Naive thymus-derived CD8-positive, alpha-beta T cell (primary cell): ENCODE measurements at regions not wholly inside any gene's neighbourhood (a gene's known extent, or its start where the extent isn't known, plus 50 kb on each side); places are given as distances from the start of the nearest gene placed in this dataset.

Experiments
- ATAC-seq, 2 donors: fragments of 150-1000 bp; cut with Tn5 transposase in 1 of 2; sonication (Bioruptor Pico), chemical (Tn5 transposase) in 1 of 2; 1 replicate in 1 of 2; 2 replicates in 1 of 2; pipeline ENCODE4 v1.10.0; 2021; ENCODE audit warnings: mild to moderate bottlenecking in 2 of 2, moderate library complexity in 2 of 2
- POLR2A ChIA-PET: fragments of 350-600 bp; sonication (Branson Sonifier 250); formaldehyde crosslinking; loops from one replicate; lab custom pipeline; 2021; ENCODE audit warnings: antibody characterized with exemption; lab: Charles Lee
- DNase-seq, 10 donors: peaks; one replicate each; pipeline versions ENCODE4 v3.0.0 to v3.0.0-alpha.2; 2020 to 2022
- H3K27ac Mint-ChIP-seq, 10 donors: one replicate each; pipeline ENCODE4 v1.8.0; 2020 to 2022; ENCODE audit warnings: mild to moderate bottlenecking in 10 of 10, mixed read lengths in 10 of 10, moderate library complexity in 4 of 10, inconsistent platforms in 1 of 10
- H3K27me3 Mint-ChIP-seq, 5 donors: one replicate each; pipeline ENCODE4 v1.8.0; 2021 to 2022; ENCODE audit warnings: mixed read lengths in 5 of 5
- H3K36me3 Mint-ChIP-seq, 3 donors: one replicate each; pipeline ENCODE4 v1.8.0; 2020 to 2022; ENCODE audit warnings: mixed read lengths in 3 of 3, mild to moderate bottlenecking in 2 of 3, inconsistent platforms in 1 of 3
- H3K4me1 Mint-ChIP-seq, 4 donors: one replicate each; pipeline ENCODE4 v1.8.0; 2021 to 2022; ENCODE audit warnings: mixed read lengths in 4 of 4
- H3K4me3 Mint-ChIP-seq, 10 donors: one replicate each; pipeline ENCODE4 v1.8.0; 2020 to 2022; ENCODE audit warnings: mild to moderate bottlenecking in 10 of 10, mixed read lengths in 10 of 10, moderate library complexity in 6 of 10, inconsistent platforms in 1 of 10
- H3K9me3 Mint-ChIP-seq, 9 donors: one replicate each; pipeline ENCODE4 v1.8.0; 2020 to 2022; ENCODE audit warnings: mixed read lengths in 9 of 9, mild to moderate bottlenecking in 3 of 9, inconsistent platforms in 1 of 9, moderate library complexity in 1 of 9

DNA sequence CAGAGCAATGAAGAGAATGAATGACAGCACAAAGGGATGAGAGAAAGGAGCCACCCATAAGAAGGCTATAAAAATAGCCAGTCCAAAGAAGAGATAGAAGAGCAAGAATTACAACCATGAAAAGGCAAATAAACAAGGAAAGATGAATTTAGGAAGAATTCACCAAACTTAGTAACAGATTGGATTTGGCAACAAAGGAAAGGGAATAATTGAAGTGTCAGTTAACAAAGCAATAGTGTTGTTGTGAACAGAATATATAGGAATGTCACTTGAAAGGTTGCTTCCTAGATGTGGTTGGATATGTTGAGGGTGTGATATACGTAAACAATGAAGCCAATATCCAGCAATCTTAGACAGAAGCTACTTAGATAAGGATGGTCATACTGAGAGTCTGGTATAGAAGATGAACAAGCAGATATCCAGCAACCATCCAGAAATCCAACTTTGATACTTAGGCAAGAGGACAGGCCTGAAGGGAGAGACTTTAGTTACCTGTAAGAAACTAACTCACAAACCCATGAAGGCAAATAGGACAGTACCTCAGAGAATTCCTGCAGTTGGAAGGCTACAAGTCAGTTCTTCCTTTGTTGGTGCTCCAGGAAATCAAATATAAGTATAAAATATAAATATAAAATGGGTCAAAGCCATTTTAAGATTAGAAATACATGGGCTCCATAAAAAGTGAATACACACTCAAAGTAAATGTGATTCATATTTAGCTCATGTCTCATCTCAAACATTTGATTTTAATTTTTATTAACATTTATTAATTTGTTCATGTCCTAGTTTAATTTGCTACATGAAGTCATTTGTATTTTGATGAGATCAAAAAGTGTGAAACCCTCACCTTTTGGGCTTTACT is 106.5 kb downstream of the HFE start:
- Mint-ChIP-seq H3K27ac (peak overlapping the region; percentile 47 to 99 (median 96)), H3K9me3 (peaks cover 0 to 2% (median 0%) of the 10 kb centered on the region in 9 donors), H3K27me3 (peaks cover 0 to 2% (median 0%) of the 10 kb centered on the region in 5 donors), H3K4me1 (peaks cover 20 to 39% (median 36%) of the 10 kb centered on the region in 4 donors), H3K4me3 (peak overlapping the region in 8 of 10 donors; percentile 1 to 99 (median 92)), H3K36me3 (no peaks in the 10 kb centered on the region)
- no peak for ATAC-seq
- POLR2A ChIA-PET, result interaction anchor here (1.5 to 17.3 kb wide), 13 partner anchors 7 to 150 kb away, joined by 3 to 616 read pairs (median 218); a partner anchor contains a TSS
- DNase-seq, result no peak

DNA sequence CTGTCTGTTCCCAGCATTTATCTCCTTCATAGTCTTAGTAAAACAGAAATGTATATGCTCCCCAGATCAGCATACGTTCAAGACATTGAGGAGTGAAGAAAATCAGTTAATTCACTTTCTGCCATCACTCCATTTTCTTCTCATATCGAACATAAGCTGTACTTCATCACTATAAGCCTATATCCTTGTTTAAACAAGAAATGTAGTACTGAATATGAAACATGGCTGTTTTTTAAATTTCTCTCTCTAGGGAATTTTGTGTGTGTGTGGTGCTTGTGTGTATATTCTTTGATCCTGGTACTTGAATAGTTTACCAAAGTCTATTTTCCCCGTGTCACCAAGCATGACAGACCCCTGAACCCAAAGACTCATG is 107.1 kb downstream of the HFE start:
- Mint-ChIP-seq H3K4me3 (peak overlapping the region; percentile 33 to 99 (median 94)), H3K27ac (peak overlapping the region; percentile 94 to 99 (median 98)), H3K4me1 (peaks cover 19 to 35% (median 32%) of the 10 kb centered on the region in 4 donors), H3K27me3 (no peaks in the 10 kb centered on the region), H3K9me3 (no peaks in the 10 kb centered on the region), H3K36me3 (no peaks in the 10 kb centered on the region)
- ATAC-seq, result no peak
- no peak for DNase-seq
- POLR2A ChIA-PET, result interaction anchor here (0.9 to 17.3 kb wide), 16 partner anchors 8 to 1670 kb away, joined by 3 to 616 read pairs (median 120); a partner anchor contains a TSS

DNA sequence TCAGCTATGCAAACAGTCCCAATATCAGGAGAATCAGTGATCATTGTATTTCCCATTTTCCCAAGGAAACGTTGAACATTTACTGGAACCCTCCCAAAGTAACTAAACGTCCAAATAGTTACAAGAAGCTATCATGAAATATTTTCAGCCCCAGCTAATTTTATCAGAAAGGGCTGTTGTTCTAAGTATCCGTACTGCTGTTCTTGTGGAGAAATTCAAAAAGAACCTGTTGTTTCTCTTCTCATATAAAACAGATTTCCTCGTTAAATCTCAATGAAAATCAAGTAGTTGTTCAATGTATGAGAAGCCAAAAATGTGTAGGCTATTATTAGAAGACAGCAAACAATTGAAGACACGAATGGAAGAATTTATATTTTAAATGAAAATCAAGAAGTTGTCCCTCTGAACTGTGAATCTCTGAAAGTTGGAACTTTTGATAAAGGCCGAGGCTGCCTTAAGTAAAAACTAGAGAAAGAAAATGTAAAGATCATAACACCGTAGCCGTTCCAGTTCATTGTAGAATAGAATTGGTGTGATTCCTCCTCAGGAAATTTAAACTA is 107.7 kb downstream of the HFE start:
- Mint-ChIP-seq H3K4me3 (peak overlapping the region; percentile 88 to 99 (median 96)), H3K4me1 (peaks cover 23 to 41% (median 34%) of the 10 kb centered on the region in 4 donors), H3K9me3 (no peaks in the 10 kb centered on the region), H3K27ac (peak overlapping the region; percentile 94 to 99 (median 98)), H3K36me3 (no peaks in the 10 kb centered on the region), H3K27me3 (no peaks in the 10 kb centered on the region)
- POLR2A ChIA-PET, result interaction anchor here (0.9 to 17.3 kb wide), 27 partner anchors 8 to 1678 kb away, joined by 3 to 616 read pairs (median 56); a partner anchor contains a TSS
- no peak for ATAC-seq
- DNase-seq, result no peak

DNA sequence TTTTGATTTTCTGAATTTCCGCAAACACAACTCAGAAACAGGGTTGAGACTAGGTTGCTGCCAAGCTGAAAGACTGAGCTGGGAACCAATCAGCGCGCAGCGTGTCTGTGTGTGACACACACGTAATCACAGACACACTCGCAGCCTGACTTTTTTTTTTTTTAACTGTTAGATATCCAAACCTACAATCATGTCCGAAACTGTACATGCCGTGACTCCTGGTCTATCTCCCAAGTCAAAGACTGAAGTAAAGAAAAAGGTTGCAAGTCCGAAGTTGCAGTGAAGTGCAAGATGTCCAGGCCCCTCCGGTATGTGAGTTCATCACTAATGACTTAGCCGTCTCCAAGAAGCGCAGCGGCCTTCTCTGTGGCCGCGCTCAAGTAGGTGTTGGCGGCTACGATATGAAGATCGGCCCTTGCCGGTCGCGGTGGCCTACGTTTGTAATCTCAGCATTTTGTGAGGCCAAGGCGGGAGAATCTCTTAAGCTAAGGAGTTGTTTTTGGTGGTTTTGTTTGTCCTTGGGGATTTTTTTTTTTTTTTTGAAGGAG is 108.2 kb downstream of the HFE start:
- DNase-seq, result peak; percentile 65 to 96 (median 84)
- Mint-ChIP-seq H3K4me1 (peaks cover 23 to 43% (median 38%) of the 10 kb centered on the region in 4 donors), H3K36me3 (no peaks in the 10 kb centered on the region), H3K9me3 (no peaks in the 10 kb centered on the region), H3K27me3 (no peaks in the 10 kb centered on the region), H3K27ac (peak overlapping the region; percentile 94 to 99 (median 98)), H3K4me3 (peak overlapping the region; percentile 88 to 99 (median 96))
- ATAC-seq, result peak; percentile 42 to 56
- POLR2A ChIA-PET, result interaction anchor here (0.5 to 17.3 kb wide), 32 partner anchors 9 to 1677 kb away, joined by 3 to 616 read pairs (median 41); a partner anchor contains a TSS

DNA sequence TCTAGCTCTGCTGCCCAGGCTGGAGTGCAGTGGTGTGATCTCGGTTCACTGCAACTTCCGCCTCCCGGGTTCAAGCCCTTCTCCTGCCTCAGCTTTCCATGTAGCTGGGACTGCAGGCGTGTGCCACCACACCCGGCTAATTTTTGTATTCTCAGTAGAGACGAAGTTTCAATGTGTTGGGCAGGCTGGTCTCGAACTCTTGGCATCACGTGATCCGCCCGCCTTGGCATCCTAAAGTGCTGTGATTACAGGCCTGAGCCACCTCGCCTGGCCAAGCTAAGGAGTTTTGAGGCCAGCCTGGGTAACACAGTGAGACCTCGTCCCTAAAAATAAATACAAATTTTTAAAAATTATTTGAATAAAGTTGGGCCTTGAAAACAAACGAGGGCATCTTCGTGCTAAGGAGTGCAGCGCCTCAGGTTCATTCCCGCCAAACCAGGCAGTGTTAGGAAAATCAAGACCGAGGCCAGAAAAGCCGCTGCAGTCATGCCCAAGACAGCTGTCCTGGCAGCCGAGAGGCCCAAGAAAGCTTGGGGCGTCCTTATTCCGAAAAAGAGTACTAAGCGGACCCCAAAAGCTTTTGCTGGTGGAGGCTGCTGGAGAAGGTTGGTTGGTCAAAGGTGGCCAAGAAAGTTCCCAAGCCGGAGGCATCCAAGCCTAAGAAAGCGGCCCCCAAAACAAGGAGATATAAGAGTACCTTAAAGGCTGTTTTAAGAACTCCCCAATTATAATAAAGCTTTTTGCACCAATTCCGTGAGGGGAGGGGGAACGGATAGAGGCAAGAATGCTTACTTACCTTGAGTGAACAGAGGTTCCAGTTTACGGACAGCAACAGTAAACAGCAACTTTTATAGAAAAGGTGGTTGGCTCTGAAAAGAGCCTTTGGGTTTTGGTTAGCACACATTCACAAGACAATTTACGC is 109.0 kb downstream of the HFE start:
- Mint-ChIP-seq H3K27ac (peak overlapping the region; percentile 94 to 99 (median 98)), H3K4me1 (peaks cover 25 to 43% (median 40%) of the 10 kb centered on the region in 4 donors), H3K4me3 (peak overlapping the region; percentile 88 to 99 (median 96)), H3K27me3 (no peaks in the 10 kb centered on the region), H3K9me3 (no peaks in the 10 kb centered on the region), H3K36me3 (no peaks in the 10 kb centered on the region)
- POLR2A ChIA-PET, result interaction anchor here (0.5 to 17.3 kb wide), 39 partner anchors 10 to 1697 kb away, joined by 3 to 616 read pairs (median 31); a partner anchor contains a TSS
- no peak for ATAC-seq
- DNase-seq, result peak in 4 of 10 donors; percentile 26 to 67 (median 30)

DNA sequence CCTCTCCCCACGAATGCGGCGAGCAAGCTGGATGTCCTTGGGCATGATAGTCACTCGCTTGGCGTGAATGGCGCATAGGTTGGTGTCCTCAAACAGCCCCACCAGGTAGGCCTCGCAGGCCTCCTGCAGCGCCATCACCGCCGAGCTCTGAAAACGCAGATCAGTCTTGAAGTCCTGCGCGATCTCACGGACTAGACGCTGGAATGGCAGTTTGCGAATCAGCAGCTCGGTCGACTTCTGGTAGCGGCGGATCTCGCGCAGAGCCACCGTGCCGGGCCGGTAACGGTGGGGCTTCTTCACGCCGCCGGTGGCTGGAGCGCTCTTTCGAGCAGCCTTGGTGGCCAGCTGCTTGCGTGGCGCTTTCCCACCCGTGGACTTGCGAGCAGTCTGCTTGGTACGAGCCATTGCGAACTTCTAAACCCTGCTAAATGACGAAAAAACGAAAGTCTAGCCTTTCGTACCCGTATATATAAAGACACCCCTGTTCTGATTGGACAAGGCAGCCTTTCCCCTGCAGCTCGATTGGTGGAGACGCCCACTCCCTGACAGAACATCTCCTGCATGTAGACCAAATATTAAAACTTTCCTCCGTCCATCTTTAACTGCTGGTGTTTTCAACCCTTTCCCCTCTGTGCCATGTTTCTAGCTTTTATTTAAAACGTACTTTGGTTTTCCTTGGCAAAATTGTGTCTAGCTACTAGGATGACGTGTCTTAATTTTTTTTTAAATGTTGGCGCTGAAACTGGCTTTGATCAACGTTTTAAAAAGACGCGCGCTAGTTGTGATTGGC is 109.8 kb downstream of the HFE start:
- peak overlapping the region; percentile 88 to 99 (median 96) for H3K4me3 Mint-ChIP-seq
- H3K27me3 Mint-ChIP-seq, result no peaks in the 10 kb centered on the region
- H3K4me1 Mint-ChIP-seq, result peaks cover 25 to 46% (median 42%) of the 10 kb centered on the region in 4 donors
- POLR2A ChIA-PET, result interaction anchor here (0.5 to 17.3 kb wide), 45 partner anchors 9 to 1696 kb away, joined by 3 to 616 read pairs (median 10); a partner anchor contains a TSS
- ATAC-seq, result peak; percentile 57 to 62
- H3K36me3 Mint-ChIP-seq, result no peaks in the 10 kb centered on the region
- no peaks in the 10 kb centered on the region for H3K9me3 Mint-ChIP-seq
- peak; percentile 55 to 95 (median 86) for DNase-seq
- peak overlapping the region; percentile 94 to 99 (median 98) for H3K27ac Mint-ChIP-seq

DNA sequence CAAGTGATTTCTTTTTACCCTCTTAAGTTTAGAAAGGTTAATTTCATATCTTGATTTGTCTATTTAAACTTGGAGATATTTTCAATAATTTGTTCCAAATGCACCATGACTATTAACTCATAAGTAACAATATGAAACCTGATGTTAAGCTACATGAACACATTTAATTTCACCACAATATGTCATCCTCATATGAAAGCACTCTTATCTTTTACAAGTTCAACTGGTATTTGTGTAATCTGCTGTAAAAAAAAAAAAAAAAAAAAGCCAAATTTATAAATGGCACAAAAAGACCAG is 110.4 kb downstream of the HFE start:
- Mint-ChIP-seq H3K4me3 (peak overlapping the region; percentile 88 to 99 (median 96)), H3K36me3 (no peaks in the 10 kb centered on the region), H3K27ac (peak overlapping the region; percentile 94 to 99 (median 98)), H3K27me3 (no peaks in the 10 kb centered on the region), H3K4me1 (peaks cover 25 to 46% (median 42%) of the 10 kb centered on the region in 4 donors), H3K9me3 (no peaks in the 10 kb centered on the region)
- no peak for ATAC-seq
- POLR2A ChIA-PET, result interaction anchor here (0.6 to 17.3 kb wide), 44 partner anchors 8 to 1695 kb away, joined by 3 to 616 read pairs (median 15); a partner anchor contains a TSS
- DNase-seq, result no peak

DNA sequence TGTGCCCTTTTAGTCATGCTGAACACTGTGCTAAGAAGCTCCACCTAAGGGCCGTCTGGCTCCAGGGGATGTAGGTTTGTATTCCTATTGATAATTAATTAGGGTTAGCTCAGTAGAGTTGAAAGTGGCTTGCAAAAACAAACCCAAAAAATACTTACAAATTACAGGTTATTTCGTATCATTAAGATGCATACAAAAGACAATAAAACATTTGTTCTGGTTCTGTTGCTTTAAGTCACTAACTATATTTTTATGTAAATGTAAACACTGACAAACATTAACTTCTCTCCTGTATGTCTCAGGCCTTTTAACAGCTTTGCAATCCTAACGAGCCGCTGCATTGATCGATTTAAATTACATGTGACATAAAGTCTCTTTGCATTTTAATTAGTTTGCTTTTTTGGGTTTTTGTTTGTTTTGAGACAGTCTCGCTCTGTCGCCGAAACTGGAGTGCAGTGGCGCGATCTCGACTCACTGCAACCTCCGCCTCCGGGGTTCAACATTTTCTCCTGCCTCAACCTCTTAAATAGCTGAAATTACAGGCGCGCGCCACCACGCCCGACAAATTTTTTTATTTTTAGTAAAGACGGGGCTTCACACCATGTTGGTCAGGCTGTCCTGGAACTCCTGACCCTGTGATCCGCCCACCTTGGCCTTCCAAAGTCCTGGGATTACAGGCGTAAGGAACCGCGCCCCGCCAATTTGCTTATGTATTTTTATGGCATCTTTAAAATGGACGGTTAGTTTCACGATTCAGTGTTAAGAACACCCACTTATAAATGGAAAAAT is 110.9 kb downstream of the HFE start:
- ATAC-seq, result no peak
- Mint-ChIP-seq H3K27me3 (no peaks in the 10 kb centered on the region), H3K4me3 (peak overlapping the region; percentile 88 to 99 (median 96)), H3K27ac (peak overlapping the region; percentile 94 to 99 (median 98)), H3K36me3 (no peaks in the 10 kb centered on the region), H3K9me3 (no peaks in the 10 kb centered on the region), H3K4me1 (peaks cover 26 to 48% (median 42%) of the 10 kb centered on the region in 4 donors)
- POLR2A ChIA-PET, result interaction anchor here (0.7 to 17.3 kb wide), 51 partner anchors 8 to 1695 kb away, joined by 3 to 616 read pairs (median 10); partner anchors contain the start of gene HMGN4
- DNase-seq, result peak in 7 of 10 donors; percentile 25 to 74 (median 50)

DNA sequence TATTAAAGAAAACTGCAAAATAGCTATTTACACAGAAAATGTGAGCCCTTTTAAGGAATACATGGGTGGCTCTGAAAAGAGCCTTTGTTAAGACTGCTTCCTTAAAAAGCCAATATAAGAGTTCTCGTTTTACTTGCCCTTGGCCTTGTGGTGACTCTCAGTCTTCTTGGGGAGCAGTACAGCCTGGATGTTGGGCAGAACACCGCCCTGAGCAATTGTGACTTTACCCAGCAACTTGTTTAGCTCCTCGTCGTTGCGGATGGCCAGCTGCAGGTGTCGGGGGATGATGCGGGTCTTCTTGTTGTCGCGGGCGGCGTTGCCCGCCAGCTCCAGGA is 111.5 kb downstream of the HFE start:
- POLR2A ChIA-PET, result interaction anchor here (0.6 to 17.3 kb wide), 44 partner anchors 7 to 1694 kb away, joined by 3 to 616 read pairs (median 15); partner anchors contain the start of gene HMGN4
- no peaks in the 10 kb centered on the region for H3K27me3 Mint-ChIP-seq
- no peaks in the 10 kb centered on the region for H3K9me3 Mint-ChIP-seq
- H3K4me3 Mint-ChIP-seq, result peak overlapping the region; percentile 88 to 99 (median 96)
- ATAC-seq, result peak; percentile 0 to 5
- peak in 1 of 10 donors; percentile 36 for DNase-seq
- no peaks in the 10 kb centered on the region for H3K36me3 Mint-ChIP-seq
- peaks cover 25 to 48% (median 39%) of the 10 kb centered on the region in 4 donors for H3K4me1 Mint-ChIP-seq
- H3K27ac Mint-ChIP-seq, result peak overlapping the region; percentile 94 to 99 (median 98)

DNA sequence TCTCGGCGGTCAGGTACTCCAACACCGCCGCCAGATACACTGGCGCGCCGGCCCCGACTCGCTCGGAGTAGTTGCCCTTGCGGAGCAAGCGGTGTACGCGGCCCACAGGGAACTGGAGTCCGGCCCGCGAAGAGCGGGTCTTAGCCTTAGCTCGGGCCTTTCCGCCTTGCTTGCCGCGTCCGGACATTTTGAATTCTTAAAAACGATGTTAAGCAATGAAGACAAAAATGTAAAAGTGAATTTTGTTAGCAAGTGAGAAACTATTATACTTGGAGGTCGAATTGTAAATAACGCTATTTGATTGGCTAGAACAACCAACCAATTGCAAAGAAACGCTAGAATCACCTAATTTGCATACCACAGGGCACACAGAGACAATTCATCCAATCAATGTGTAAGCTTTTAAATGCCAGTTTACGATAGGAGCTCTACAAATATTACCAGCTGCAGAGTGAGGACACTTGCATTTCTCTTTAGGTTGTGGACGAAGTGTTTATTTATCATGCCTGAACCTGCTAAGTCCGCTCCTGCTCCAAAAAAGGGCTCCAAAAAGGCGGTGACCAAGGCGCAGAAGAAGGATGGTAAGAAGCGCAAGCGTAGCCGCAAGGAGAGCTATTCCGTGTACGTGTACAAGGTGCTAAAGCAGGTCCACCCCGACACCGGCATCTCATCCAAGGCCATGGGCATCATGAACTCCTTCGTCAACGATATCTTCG is 112.0 kb downstream of the HFE start:
- peak; percentile 41 to 95 (median 76) for DNase-seq

More for the DNA sequence above, 112.0 kb downstream of the HFE start:
- Mint-ChIP-seq H3K27ac (peak overlapping the region; percentile 94 to 99 (median 98)), H3K9me3 (peaks cover 0 to under 1% (median 0%) of the 10 kb centered on the region in 9 donors), H3K4me3 (peak overlapping the region; percentile 88 to 99 (median 96)), H3K4me1 (peaks cover 27 to 50% (median 41%) of the 10 kb centered on the region in 4 donors), H3K36me3 (no peaks in the 10 kb centered on the region), H3K27me3 (no peaks in the 10 kb centered on the region)
- ATAC-seq, result peak; percentile 69 to 70
- POLR2A ChIA-PET, result interaction anchor here (0.6 to 17.3 kb wide), 44 partner anchors 7 to 1694 kb away, joined by 3 to 616 read pairs (median 15); partner anchors contain the start of gene HMGN4
